ENCODE measurements at regions not wholly inside any gene's neighbourhood (a gene's known extent, or its start where the extent isn't known, plus 50 kb on each side); places are given as distances from the start of the nearest gene placed in this dataset.

DNA sequence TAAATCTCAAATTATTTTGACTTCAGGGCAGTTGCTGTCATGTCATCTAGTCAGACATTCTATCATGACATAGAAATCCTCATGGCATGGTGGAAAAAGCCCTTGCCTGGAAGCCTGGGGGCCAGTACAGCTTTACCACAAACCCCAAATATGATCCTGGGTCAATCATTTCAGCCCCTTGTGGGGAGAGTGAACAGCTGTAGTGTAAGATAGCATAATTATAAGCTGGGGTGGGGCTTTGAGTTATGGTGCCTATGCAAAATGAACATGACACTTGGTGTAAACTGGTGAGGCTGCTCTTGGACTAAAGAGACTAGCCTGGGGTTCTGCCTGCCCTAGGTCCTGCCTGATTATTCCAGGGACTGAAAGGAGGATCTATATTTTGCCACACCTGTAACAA, 207.7 kb upstream of the DDHD1 start:
- H3K9me3 Mint-ChIP-seq (ENCODE audit: unreplicated experiment): no peaks in the 10 kb centered on the region
- TF ChIP-seq, protein P1, sequence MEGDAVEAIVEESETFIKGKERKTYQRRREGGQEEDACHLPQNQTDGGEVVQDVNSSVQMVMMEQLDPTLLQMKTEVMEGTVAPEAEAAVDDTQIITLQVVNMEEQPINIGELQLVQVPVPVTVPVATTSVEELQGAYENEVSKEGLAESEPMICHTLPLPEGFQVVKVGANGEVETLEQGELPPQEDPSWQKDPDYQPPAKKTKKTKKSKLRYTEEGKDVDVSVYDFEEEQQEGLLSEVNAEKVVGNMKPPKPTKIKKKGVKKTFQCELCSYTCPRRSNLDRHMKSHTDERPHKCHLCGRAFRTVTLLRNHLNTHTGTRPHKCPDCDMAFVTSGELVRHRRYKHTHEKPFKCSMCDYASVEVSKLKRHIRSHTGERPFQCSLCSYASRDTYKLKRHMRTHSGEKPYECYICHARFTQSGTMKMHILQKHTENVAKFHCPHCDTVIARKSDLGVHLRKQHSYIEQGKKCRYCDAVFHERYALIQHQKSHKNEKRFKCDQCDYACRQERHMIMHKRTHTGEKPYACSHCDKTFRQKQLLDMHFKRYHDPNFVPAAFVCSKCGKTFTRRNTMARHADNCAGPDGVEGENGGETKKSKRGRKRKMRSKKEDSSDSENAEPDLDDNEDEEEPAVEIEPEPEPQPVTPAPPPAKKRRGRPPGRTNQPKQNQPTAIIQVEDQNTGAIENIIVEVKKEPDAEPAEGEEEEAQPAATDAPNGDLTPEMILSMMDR (IDR thresholded peaks at IDR 0.05; ENCODE audit: unreplicated experiment): no peak
- no peak overlapping the region for H3K4me3 Mint-ChIP-seq (ENCODE audit: unreplicated experiment)
- no peaks in the 10 kb centered on the region for H3K36me3 Mint-ChIP-seq (ENCODE audit: low read depth, unreplicated experiment)
- H3K27me3 Mint-ChIP-seq (ENCODE audit: unreplicated experiment): no peaks in the 10 kb centered on the region
- peaks cover under 1% of the 10 kb centered on the region for H3K4me1 Mint-ChIP-seq (ENCODE audit: unreplicated experiment)
- H3K27ac Mint-ChIP-seq (ENCODE audit: unreplicated experiment): no peak overlapping the region
- DNase-seq (ENCODE audit: low spot score): no peak

DNA sequence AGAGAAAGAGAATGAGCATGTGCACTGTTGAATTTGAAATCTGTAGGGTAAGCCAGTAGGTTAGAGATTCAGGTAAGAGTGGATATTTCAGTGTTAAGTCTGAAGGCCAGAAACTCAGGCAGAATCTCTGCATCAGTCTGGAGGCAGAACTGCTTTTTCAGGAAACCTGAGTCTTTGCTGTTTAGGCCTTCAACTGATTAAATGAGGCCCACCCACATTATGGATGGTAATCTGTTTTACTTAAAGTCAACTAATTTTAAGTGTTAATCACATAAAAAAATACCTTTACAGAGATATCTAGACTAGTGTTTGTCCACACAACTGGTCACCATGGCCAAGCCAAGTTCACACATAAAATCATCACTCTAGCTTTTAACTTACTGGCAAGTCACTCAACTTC, 205.0 kb upstream of the DDHD1 start:
- Mint-ChIP-seq H3K27ac (ENCODE audit: unreplicated experiment) (no peak overlapping the region), H3K9me3 (ENCODE audit: unreplicated experiment) (no peaks in the 10 kb centered on the region), H3K27me3 (ENCODE audit: unreplicated experiment) (no peaks in the 10 kb centered on the region), H3K4me3 (ENCODE audit: unreplicated experiment) (no peak overlapping the region), H3K36me3 (ENCODE audit: low read depth, unreplicated experiment) (no peaks in the 10 kb centered on the region), H3K4me1 (ENCODE audit: unreplicated experiment) (peaks cover 6% of the 10 kb centered on the region)
- DNase-seq (ENCODE audit: low spot score): no peak
- TF ChIP-seq, protein P1 (IDR thresholded peaks at IDR 0.05; ENCODE audit: unreplicated experiment): no peak

DNA sequence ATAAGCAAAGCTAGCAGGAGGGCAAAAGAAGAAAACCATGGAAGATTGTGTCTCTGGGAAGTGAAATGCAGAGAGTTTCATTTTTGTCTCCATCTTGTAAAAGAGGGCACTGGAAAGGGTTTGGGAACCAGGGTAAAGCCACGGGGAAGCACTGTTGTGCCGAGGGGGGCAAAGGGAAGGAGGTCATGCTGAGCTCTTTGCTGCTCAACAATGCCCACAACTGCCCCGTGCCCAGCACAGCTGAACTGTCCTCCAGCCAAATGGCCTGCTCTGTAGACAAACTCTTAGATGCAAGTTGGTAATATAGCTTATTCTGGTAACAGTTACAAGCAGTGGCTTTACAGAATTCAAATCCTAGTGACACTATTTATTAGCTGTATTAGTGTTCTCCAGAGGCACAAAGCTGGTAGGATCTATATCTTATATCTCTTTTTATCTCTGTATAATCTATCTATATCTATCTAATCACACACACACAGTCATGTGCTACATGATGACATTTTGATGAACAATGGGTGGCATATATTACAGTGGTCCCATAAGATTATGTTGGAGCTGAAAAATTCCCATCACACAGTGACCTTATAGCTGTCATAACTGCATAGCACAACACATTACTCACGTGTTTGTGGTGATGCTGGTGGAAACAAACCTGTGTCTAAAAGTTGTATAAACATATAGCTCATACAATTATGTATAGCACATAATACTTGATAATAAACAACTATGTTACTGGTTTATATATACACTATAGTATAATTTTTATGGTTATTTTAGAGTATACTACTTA, 203.4 kb upstream of the DDHD1 start:
- Mint-ChIP-seq H3K9me3 (ENCODE audit: unreplicated experiment) (no peaks in the 10 kb centered on the region), H3K27ac (ENCODE audit: unreplicated experiment) (no peak overlapping the region), H3K36me3 (ENCODE audit: low read depth, unreplicated experiment) (no peaks in the 10 kb centered on the region), H3K27me3 (ENCODE audit: unreplicated experiment) (no peaks in the 10 kb centered on the region), H3K4me3 (ENCODE audit: unreplicated experiment) (no peak overlapping the region), H3K4me1 (ENCODE audit: unreplicated experiment) (peaks cover 6% of the 10 kb centered on the region)
- TF ChIP-seq, protein P1 (IDR thresholded peaks at IDR 0.05; ENCODE audit: unreplicated experiment): no peak
- no peak for DNase-seq (ENCODE audit: low spot score)

DNA sequence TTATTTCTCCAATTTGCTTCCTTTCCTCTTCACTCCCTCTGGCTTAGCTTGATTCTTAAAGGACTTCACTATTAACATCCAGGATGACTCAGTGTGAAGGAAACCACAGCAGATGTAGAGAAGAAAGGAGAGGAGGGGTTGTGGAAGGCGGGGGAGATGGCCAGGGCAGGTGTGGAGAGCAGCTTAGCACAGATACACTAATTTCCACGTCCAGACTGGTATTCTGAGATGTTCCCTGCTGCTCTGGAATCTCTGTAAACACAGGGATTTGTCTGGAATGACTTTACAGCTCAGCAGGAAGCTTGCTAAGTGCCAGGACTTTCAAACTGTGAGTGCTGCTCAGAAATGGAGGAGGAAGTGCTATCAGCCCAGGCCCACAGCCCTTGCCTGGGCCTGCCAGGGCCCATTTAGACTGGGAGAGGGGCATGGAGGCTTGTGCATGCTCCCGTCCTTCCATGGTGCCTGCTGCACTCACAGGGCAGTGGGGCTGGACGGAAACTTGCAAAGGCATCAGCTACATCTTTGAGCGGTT, 202.5 kb upstream of the DDHD1 start:
- TF ChIP-seq, protein P1 (IDR thresholded peaks at IDR 0.05; ENCODE audit: unreplicated experiment): no peak
- H3K4me1 Mint-ChIP-seq (ENCODE audit: unreplicated experiment): peaks cover 8% of the 10 kb centered on the region
- no peaks in the 10 kb centered on the region for H3K27me3 Mint-ChIP-seq (ENCODE audit: unreplicated experiment)
- peak; percentile 4 for DNase-seq (ENCODE audit: low spot score)
- no peak overlapping the region for H3K27ac Mint-ChIP-seq (ENCODE audit: unreplicated experiment)
- no peaks in the 10 kb centered on the region for H3K9me3 Mint-ChIP-seq (ENCODE audit: unreplicated experiment)
- no peaks in the 10 kb centered on the region for H3K36me3 Mint-ChIP-seq (ENCODE audit: low read depth, unreplicated experiment)
- H3K4me3 Mint-ChIP-seq (ENCODE audit: unreplicated experiment): no peak overlapping the region

DNA sequence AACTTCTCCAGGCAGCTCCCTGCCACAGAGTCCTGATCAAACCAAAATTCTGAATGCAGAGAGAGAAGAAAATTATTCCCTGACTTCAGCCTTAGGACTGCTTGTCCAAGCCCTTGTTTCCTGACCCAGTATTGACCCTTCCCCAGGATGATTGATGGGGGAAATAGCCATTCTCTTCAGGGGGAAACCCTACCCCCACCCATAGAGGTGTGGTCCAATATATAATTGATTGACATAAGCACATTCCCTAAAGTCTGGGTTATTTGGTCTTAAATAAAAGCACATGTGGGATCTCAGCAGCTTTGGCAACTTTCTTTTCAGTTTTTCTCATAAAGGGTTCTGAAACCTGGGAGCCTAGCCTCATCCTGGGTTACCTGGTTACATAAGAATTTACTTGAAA, 201.2 kb upstream of the DDHD1 start:
- H3K9me3 Mint-ChIP-seq (ENCODE audit: unreplicated experiment): no peaks in the 10 kb centered on the region
- no peak for DNase-seq (ENCODE audit: low spot score)
- no peak overlapping the region for H3K4me3 Mint-ChIP-seq (ENCODE audit: unreplicated experiment)
- H3K27me3 Mint-ChIP-seq (ENCODE audit: unreplicated experiment): no peaks in the 10 kb centered on the region
- no peaks in the 10 kb centered on the region for H3K36me3 Mint-ChIP-seq (ENCODE audit: low read depth, unreplicated experiment)
- TF ChIP-seq, protein P1 (IDR thresholded peaks at IDR 0.05; ENCODE audit: unreplicated experiment): no peak
- H3K4me1 Mint-ChIP-seq (ENCODE audit: unreplicated experiment): peaks cover 8% of the 10 kb centered on the region
- no peak overlapping the region for H3K27ac Mint-ChIP-seq (ENCODE audit: unreplicated experiment)

Measured in endothelial cell (in vitro differentiated cells).